HG02938 (cell line): ENCODE measurements at regions not wholly inside any gene's neighbourhood (a gene's known extent, or its start where the extent isn't known, plus 50 kb on each side); places are given as distances from the start of the nearest gene placed in this dataset.
"Not testable (repeated sequence)": the region's sequence is repeated elsewhere in the genome, so short reads cannot be mapped to it uniquely, and the experiment has no call there.

Source experiments
- ATAC-seq: cut with Tn5 transposase; IDR thresholded peaks from one replicate; pipeline ENCODE4 v1.9.1; 2021; ENCODE audit warnings: mild to moderate bottlenecking, moderate library complexity; ENCODE audit not compliant: unreplicated experiment

DNA sequence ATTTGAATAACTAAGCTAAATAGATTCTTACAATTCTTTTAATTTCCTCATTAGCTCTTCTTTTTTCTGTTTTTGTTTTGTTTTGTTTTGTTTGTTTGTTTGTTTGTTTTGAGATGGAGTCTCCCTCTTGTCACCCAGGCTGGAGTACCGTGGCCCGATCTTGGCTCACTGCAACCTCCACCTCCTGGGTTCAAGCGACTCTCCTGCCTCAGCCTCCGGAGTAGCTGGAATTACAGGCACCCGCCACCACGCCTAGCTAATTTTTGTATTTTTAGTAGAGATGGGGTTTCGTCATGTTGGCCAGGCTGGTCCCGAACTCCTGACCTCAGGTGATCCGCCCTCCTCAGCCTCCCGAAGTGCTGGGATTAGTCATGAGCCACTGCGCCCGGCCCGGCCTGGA lies 70.7 kb upstream of the ZNF658 start:
- ATAC-seq: not testable (repeated sequence)

DNA sequence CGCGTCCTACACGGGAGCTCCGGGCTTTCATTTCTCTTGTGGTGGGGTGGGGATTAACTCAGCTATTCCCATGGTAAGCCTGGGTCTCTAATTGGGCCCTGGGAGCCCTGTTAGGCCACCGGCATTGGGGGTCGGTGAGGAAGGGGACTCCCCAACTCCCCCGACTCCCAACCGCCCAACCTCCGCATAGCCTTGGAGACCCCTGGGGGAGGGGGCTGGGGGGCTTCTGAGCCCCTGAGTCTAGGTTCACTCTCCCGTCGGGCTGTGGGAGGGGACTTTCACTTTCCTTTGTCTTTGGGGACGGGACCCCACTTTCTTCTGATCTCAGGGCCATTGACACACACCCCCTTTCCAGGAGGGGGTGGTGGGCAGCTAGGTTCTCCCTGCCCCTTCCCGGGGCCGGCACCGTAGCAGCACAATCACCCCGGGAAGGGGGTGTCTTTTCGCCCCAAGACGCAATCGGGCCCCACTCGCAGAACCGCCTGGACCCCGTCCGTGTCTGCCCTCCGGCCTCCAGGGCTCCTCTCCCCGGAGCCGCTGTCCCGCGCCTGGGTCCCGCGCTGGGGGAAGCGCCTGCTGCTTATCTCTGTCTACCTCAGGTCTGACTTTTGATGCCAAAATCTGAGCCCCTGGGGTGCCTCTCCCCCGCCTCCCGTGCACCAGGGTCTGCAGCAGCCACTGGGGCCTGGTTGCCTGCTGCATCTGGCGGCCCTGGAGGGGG lies 69.6 kb upstream of the ZNF658 start:
- not testable (repeated sequence) for ATAC-seq

DNA sequence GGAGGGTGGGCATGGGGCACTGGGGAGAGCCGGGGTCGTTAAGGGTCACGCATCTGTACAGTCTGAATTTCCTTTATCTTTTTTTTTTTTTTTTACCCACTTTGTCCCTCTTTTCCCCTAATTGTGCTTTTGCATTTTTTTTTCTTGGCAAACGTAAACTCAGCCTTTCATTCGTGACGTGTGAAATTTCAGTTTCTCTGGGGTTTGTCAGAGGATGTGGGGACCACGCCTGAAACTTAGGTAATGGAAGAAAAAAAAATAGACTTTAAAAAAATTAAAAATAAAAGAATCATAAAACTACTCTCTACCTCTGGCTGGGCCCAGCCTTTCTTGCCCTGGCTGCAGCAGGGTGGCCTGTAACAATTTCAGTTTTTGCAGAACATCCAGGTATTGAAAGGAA lies 68.3 kb upstream of the ZNF658 start:
- ATAC-seq: not testable (repeated sequence)

DNA sequence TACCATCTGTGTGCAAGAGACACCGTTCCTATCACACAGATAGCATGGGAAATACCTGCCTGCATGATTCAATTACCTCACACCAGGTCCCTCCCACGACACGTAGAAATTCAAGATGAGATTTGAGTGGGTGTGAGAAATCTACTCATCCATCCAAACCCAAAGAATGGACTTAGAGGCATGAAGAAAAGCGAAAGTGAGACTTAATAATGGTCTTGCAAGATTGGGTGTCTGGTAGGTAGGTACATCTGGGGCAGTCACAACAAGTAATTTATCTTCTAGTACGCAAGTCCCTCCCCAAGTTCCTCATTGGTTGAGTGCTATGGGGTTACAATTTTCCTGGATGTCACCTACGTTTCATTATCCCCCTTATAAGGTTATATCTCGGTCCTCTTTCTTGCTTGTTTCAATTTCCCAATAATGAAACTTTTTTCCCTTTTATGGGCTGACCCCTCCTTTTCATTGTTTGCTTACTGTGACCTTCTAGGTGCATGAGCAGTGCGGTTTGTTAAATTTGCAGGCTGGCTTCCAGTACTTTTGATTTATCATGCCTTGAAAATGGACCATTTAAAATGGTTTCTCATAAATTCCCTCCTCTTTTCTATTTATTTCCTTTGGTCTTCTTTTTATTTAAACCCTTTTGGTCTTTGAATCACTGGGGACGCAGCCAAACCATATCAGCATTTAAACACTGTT lies 63.1 kb upstream of the ZNF658 start:
- ATAC-seq: not testable (repeated sequence)
